GM12801 (cell line): ENCODE measurements at regions not wholly inside any gene's neighbourhood (a gene's known extent, or its start where the extent isn't known, plus 50 kb on each side); places are given as distances from the start of the nearest gene placed in this dataset.

Source experiments
- CTCF ChIP-seq: IDR thresholded peaks from one replicate; pipeline ENCODE4 v1.5.1; 2011; ENCODE audit warnings: control low read depth; ENCODE audit not compliant: insufficient read length; ENCODE audit errors: extremely low read depth

- no peak for TF ChIP-seq CTCF
Measured at GRCh38 chr6:98717988-98718387, 116.4 kb upstream of the POU3F2 start.

GRCh38 chr6:98724537-98724936 is 109.8 kb upstream of the POU3F2 start:
- no peak for TF ChIP-seq CTCF

- TF ChIP-seq CTCF: no peak
Measured at GRCh38 chr6:98747273-98747672, 87.1 kb upstream of the POU3F2 start.

GRCh38 chr6:98747960-98748359 is 86.4 kb upstream of the POU3F2 start:
- TF ChIP-seq CTCF: no peak

- TF ChIP-seq CTCF: no peak
Measured at GRCh38 chr6:98759459-98759858, 74.9 kb upstream of the POU3F2 start.

- no peak for TF ChIP-seq CTCF
Measured at GRCh38 chr6:98764373-98764911, 69.9 kb upstream of the POU3F2 start.

GRCh38 chr6:98769546-98769945 is 64.8 kb upstream of the POU3F2 start:
- TF ChIP-seq CTCF: no peak

- TF ChIP-seq CTCF: no peak
Measured at GRCh38 chr6:98775205-98775604, 59.2 kb upstream of the POU3F2 start.
